OCI-LY7 (cell line): ENCODE measurements at regions not wholly inside any gene's neighbourhood (a gene's known extent, or its start where the extent isn't known, plus 50 kb on each side); places are given as distances from the start of the nearest gene placed in this dataset.

Experiments
- BruUV-seq: library from RNA; stranded (reverse); fragments of 400-500 nt; replicated peaks from 2 replicates; lab custom pipeline; 2021; lab: Mats Ljungman, UMichigan
- CTCF ChIA-PET: fragments of 300-600 bp; sonication (Branson Sonifier 250); formaldehyde crosslinking; loops from one replicate; lab custom pipeline; 2022; ENCODE audit warnings: antibody characterized with exemption; ENCODE audit not compliant: unreplicated experiment; lab: Charles Lee
- POLR2A ChIA-PET: fragments of 300-600 bp; sonication (Branson Sonifier 250); formaldehyde crosslinking; loops from one replicate; lab custom pipeline; 2022; ENCODE audit warnings: antibody characterized with exemption; lab: Charles Lee
- DNase-seq: peaks from one replicate; pipeline ENCODE4 v3.0.0-alpha.2; 2015; ENCODE audit warnings: low spot score
- H2AFZ ChIP-seq: fragments of 200-600 bp; sonication (generic), shearing (Covaris generic); 2 replicates; pipeline ENCODE4 v1.6.1; 2014; ENCODE audit warnings: mild to moderate bottlenecking, antibody characterized with exemption, low read length, moderate library complexity
- H3K27ac ChIP-seq: fragments of 200-600 bp; sonication (generic); 2 replicates; pipeline ENCODE4 v1.5.1; 2014; ENCODE audit warnings: mixed run types, low read depth, mild to moderate bottlenecking, moderate library complexity, low read length, inconsistent platforms; ENCODE audit not compliant: poor library complexity, severe bottlenecking
- H3K36me3 ChIP-seq: fragments of 200-600 bp; sonication (generic); 2 replicates; pipeline ENCODE4 v1.6.1; 2014; ENCODE audit warnings: mild to moderate bottlenecking, antibody characterized with exemption, low read length, moderate library complexity, mixed read lengths; ENCODE audit not compliant: insufficient read depth
- H3K4me1 ChIP-seq: fragments of 200-600 bp; sonication (generic); 2 replicates; pipeline ENCODE4 v1.5.1; 2014; ENCODE audit warnings: mild to moderate bottlenecking, low read length; ENCODE audit not compliant: insufficient read depth, poor library complexity, severe bottlenecking
- H3K4me2 ChIP-seq: fragments of 200-600 bp; sonication (generic); 2 replicates; pipeline ENCODE4 v1.6.1; 2014; ENCODE audit warnings: mild to moderate bottlenecking, low read length
- H3K4me3 ChIP-seq: fragments of 200-600 bp; sonication (generic); 2 replicates; pipeline ENCODE4 v1.5.1; 2014; ENCODE audit warnings: mild to moderate bottlenecking, low read depth, low read length; ENCODE audit not compliant: poor library complexity, severe bottlenecking
- H3K79me2 ChIP-seq: fragments of 200-600 bp; sonication (generic); 2 replicates; pipeline ENCODE4 v1.6.1; 2016; ENCODE audit warnings: low read depth, mild to moderate bottlenecking, low read length, moderate library complexity, mixed read lengths; ENCODE audit not compliant: insufficient read depth
- H3K9me2 ChIP-seq: fragments of 200-600 bp; sonication (generic); 2 replicates; pipeline ENCODE4 v1.6.1; 2016; ENCODE audit warnings: mild to moderate bottlenecking, low read length, mixed read lengths; ENCODE audit not compliant: insufficient read depth
- H3K9me3 ChIP-seq: fragments of 200-600 bp; sonication (generic); 2 replicates; pipeline ENCODE4 v1.6.1; 2014; ENCODE audit warnings: mild to moderate bottlenecking, mixed run types, low read length, mixed read lengths
- H4K20me1 ChIP-seq: fragments of 200-600 bp; sonication (generic); 2 replicates; pipeline ENCODE4 v1.6.1; 2014; ENCODE audit warnings: mild to moderate bottlenecking, antibody characterized with exemption, low read length, moderate library complexity, mixed read lengths; ENCODE audit not compliant: insufficient read depth
- CTCF ChIP-seq: fragments of 200-600 bp; sonication (generic); conservative IDR thresholded peaks from 2 replicates; pipeline ENCODE4 v1.5.1; 2014; ENCODE audit warnings: mild to moderate bottlenecking, antibody characterized with exemption, low read length, moderate library complexity, mixed read lengths
- EZH2phosphoT487 ChIP-seq: fragments of 200-600 bp; sonication (generic); IDR thresholded peaks from 2 replicates; pipeline ENCODE4 v1.6.1; 2018; ENCODE audit warnings: low read depth, borderline replicate concordance, mild to moderate bottlenecking, mixed run types, antibody characterized with exemption, low read length, moderate library complexity, mixed read lengths
- intact Hi-C: fragments of 100-400 bp; cut with micrococcal nuclease; formaldehyde crosslinking; loops from one replicate; pipeline ENCODE4 v1.10.0; 2022; ENCODE audit not compliant: unreplicated experiment

GRCh38 chr2:55973673-55974072 is 50.1 kb upstream of the EFEMP1 start:
- H3K9me2 ChIP-seq, result no peaks in the 10 kb centered on the region

GRCh38 chr2:55976681-55977080 is 53.1 kb upstream of the EFEMP1 start:
- intact Hi-C loops, result no loop called here
- POLR2A ChIA-PET, result no interaction called here

More at GRCh38 chr2:55973673-55974072, 50.1 kb upstream of the EFEMP1 start:
- POLR2A ChIA-PET, result no interaction called here
- Histone ChIP-seq H3K79me2 (no peaks in the 10 kb centered on the region), H3K9me3 (no peaks in the 10 kb centered on the region), H3K36me3 (no peaks in the 10 kb centered on the region), H3K4me2 (no peak overlapping the region), H3K4me3 (no peak overlapping the region), H2AFZ (no peak overlapping the region), H3K27ac (no peak overlapping the region), H4K20me1 (no peaks in the 10 kb centered on the region), H3K4me1 (no peaks in the 10 kb centered on the region)
- no TSS peak for BruUV-seq
- CTCF ChIA-PET, result no interaction called here
- TF ChIP-seq CTCF (no peak), EZH2phosphoT487 (no peak)
- intact Hi-C loops, result no loop called here
- no peak for DNase-seq

More at GRCh38 chr2:55976681-55977080, 53.1 kb upstream of the EFEMP1 start:
- no peak for DNase-seq
- Histone ChIP-seq H2AFZ (no peak overlapping the region), H3K4me3 (no peak overlapping the region), H3K36me3 (no peaks in the 10 kb centered on the region), H3K9me2 (no peaks in the 10 kb centered on the region), H3K4me1 (no peaks in the 10 kb centered on the region), H3K79me2 (no peaks in the 10 kb centered on the region), H4K20me1 (no peaks in the 10 kb centered on the region), H3K4me2 (no peak overlapping the region), H3K27ac (no peak overlapping the region), H3K9me3 (no peaks in the 10 kb centered on the region)
- no TSS peak for BruUV-seq
- TF ChIP-seq CTCF (no peak), EZH2phosphoT487 (no peak)
- CTCF ChIA-PET, result interaction anchor here (0.8 kb wide), 1 partner anchor 10 kb away, joined by 3 read pairs; no protein-coding TSS in a partner anchor
